Ishikawa (cell line): ENCODE measurements at regions not wholly inside any gene's neighbourhood (a gene's known extent, or its start where the extent isn't known, plus 50 kb on each side); places are given as distances from the start of the nearest gene placed in this dataset.

Experiments
- CEBPB ChIP-seq: IDR thresholded peaks from 2 replicates; pipeline ENCODE4 v1.6.1; 2012
- CREB1 ChIP-seq: IDR thresholded peaks from 2 replicates; pipeline ENCODE4 v1.6.1; 2012; ENCODE audit warnings: low read depth
- EGR1 ChIP-seq: IDR thresholded peaks from 2 replicates; pipeline ENCODE4 v1.6.1; 2012
- EP300 ChIP-seq: IDR thresholded peaks from 2 replicates; pipeline ENCODE4 v1.6.1; 2012; ENCODE audit warnings: borderline replicate concordance
- FOXM1 ChIP-seq: IDR thresholded peaks from 2 replicates; pipeline ENCODE4 v1.6.1; 2012; ENCODE audit warnings: low read depth, borderline replicate concordance
- MAX ChIP-seq: IDR thresholded peaks from 2 replicates; pipeline ENCODE4 v1.6.1; 2012
- NFIC ChIP-seq: IDR thresholded peaks from 2 replicates; pipeline ENCODE4 v1.6.1; 2012
- RAD21 ChIP-seq: IDR thresholded peaks from 2 replicates; pipeline ENCODE4 v1.6.1; 2012; ENCODE audit warnings: low read depth
- REST ChIP-seq: IDR thresholded peaks from 2 replicates; pipeline ENCODE4 v1.6.1; 2012; ENCODE audit warnings: low read depth, mild to moderate bottlenecking
- TAF1 ChIP-seq: IDR thresholded peaks from 2 replicates; pipeline ENCODE4 v1.6.1; 2012; ENCODE audit warnings: low read depth, mild to moderate bottlenecking
- TCF12 ChIP-seq: IDR thresholded peaks from 2 replicates; pipeline ENCODE4 v1.6.1; 2012; ENCODE audit warnings: low read depth
- TEAD4 ChIP-seq: IDR thresholded peaks from 2 replicates; pipeline ENCODE4 v1.6.1; 2012
- USF1 ChIP-seq: IDR thresholded peaks from 2 replicates; pipeline ENCODE4 v1.6.1; 2012
- YY1 ChIP-seq: IDR thresholded peaks from 2 replicates; pipeline ENCODE4 v1.6.1; 2012; ENCODE audit warnings: low read depth
- ZBTB7A ChIP-seq: IDR thresholded peaks from 2 replicates; pipeline ENCODE4 v1.6.1; 2012; ENCODE audit warnings: low read depth

- TF ChIP-seq REST (no peak), TEAD4 (no peak), RAD21 (no peak), NFIC (no peak), EP300 (no peak), ZBTB7A (no peak), CREB1 (no peak), CEBPB (no peak), TAF1 (no peak), FOXM1 (no peak)
Observed at GRCh38 chr14:40909906-40910305, 696.8 kb upstream of the LRFN5 start.

- no peak for TF ChIP-seq RAD21
- no peak for TF ChIP-seq CEBPB
- no peak for TF ChIP-seq YY1
- no peak for TF ChIP-seq TAF1
- no peak for TF ChIP-seq CREB1
- TF ChIP-seq EGR1: no peak
- TF ChIP-seq TCF12: no peak
Observed at GRCh38 chr14:40903709-40904108, 703.0 kb upstream of the LRFN5 start.

GRCh38 chr14:40899435-40899834, 707.2 kb upstream of the LRFN5 start:
- TF ChIP-seq EGR1 (no peak), USF1 (no peak), CEBPB (no peak), YY1 (no peak), TEAD4 (no peak), EP300 (no peak), TAF1 (no peak), NFIC (no peak), MAX (no peak), ZBTB7A (no peak), RAD21 (no peak), FOXM1 (no peak)

GRCh38 chr14:40894846-40895245, 711.8 kb upstream of the LRFN5 start:
- TF ChIP-seq REST (no peak), ZBTB7A (no peak), MAX (no peak), EP300 (no peak)

- TF ChIP-seq EGR1 (no peak), TAF1 (no peak), YY1 (no peak), REST (no peak), MAX (no peak), FOXM1 (no peak), CREB1 (no peak), ZBTB7A (no peak), TCF12 (no peak), CEBPB (no peak), EP300 (no peak), USF1 (no peak), RAD21 (no peak), NFIC (no peak), TEAD4 (no peak)
Observed at GRCh38 chr14:40889126-40889525, 717.5 kb upstream of the LRFN5 start.
